ENCODE measurements at regions not wholly inside any gene's neighbourhood (a gene's known extent, or its start where the extent isn't known, plus 50 kb on each side); places are given as distances from the start of the nearest gene placed in this dataset.

DNA sequence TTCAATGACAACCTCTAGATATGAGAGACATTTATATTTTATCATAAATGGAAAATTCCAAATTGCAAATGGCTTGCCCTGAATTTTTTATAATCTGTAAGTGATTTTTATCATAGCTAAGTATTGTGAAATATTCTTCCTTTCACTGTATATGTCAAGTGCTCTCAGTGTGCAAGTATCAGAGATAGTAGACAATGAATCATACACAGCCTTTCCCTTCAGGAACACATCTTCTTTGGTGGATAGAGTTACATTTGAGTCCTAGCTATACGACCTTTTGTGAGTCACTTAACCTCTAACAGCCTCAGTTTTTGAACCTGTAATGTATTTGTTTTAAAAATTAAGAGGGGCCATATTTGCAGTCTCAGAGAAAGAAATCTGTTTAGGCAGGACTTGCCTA lies 350.7 kb upstream of the SEL1L start:
- H3K27ac Mint-ChIP-seq: no peak overlapping the region
- H3K9me3 Mint-ChIP-seq: peaks cover 93% of the 10 kb centered on the region
- H3K9me2 ChIP-seq (ENCODE audit: insufficient read depth): peaks cover 9% of the 10 kb centered on the region; the same call in 1 of the 2 replicates

More for the DNA sequence above, 350.7 kb upstream of the SEL1L start:
- Histone ChIP-seq H3K4me2 (no peak overlapping the region), H4K20me1 (replicated peaks; ENCODE audit: insufficient read depth) (no peaks in the 10 kb centered on the region), H3K4me1 (ENCODE audit: insufficient read depth) (no peaks in the 10 kb centered on the region), H3K79me2 (replicated peaks; ENCODE audit: insufficient read depth) (no peaks in the 10 kb centered on the region), H2AFZ (peak overlapping the region; percentile 66; the same call in 1 of the 2 replicates), H3K36me3 (ENCODE audit: insufficient read depth) (no peaks in the 10 kb centered on the region), H3K27ac (ENCODE audit: low read depth) (no peak overlapping the region), H3K4me3 (no peak overlapping the region), H3K27me3 (ENCODE audit: insufficient read depth) (no peaks in the 10 kb centered on the region), H3F3A (replicated peaks; ENCODE audit: low read depth) (no peaks in the 10 kb centered on the region)
- Mint-ChIP-seq H3K4me1 (no peaks in the 10 kb centered on the region), H3K36me3 (ENCODE audit: low read depth) (peaks cover 6% of the 10 kb centered on the region; the same call in 1 of the 3 replicates), H3K4me3 (no peak overlapping the region), H3K27me3 (ENCODE audit: insufficient read depth, low read depth, poor library complexity) (peaks cover 1% of the 10 kb centered on the region)
- ATAC-seq (no peak), DNase-seq (ENCODE audit: low spot score) (no peak)
- TF ChIP-seq, protein P1, sequence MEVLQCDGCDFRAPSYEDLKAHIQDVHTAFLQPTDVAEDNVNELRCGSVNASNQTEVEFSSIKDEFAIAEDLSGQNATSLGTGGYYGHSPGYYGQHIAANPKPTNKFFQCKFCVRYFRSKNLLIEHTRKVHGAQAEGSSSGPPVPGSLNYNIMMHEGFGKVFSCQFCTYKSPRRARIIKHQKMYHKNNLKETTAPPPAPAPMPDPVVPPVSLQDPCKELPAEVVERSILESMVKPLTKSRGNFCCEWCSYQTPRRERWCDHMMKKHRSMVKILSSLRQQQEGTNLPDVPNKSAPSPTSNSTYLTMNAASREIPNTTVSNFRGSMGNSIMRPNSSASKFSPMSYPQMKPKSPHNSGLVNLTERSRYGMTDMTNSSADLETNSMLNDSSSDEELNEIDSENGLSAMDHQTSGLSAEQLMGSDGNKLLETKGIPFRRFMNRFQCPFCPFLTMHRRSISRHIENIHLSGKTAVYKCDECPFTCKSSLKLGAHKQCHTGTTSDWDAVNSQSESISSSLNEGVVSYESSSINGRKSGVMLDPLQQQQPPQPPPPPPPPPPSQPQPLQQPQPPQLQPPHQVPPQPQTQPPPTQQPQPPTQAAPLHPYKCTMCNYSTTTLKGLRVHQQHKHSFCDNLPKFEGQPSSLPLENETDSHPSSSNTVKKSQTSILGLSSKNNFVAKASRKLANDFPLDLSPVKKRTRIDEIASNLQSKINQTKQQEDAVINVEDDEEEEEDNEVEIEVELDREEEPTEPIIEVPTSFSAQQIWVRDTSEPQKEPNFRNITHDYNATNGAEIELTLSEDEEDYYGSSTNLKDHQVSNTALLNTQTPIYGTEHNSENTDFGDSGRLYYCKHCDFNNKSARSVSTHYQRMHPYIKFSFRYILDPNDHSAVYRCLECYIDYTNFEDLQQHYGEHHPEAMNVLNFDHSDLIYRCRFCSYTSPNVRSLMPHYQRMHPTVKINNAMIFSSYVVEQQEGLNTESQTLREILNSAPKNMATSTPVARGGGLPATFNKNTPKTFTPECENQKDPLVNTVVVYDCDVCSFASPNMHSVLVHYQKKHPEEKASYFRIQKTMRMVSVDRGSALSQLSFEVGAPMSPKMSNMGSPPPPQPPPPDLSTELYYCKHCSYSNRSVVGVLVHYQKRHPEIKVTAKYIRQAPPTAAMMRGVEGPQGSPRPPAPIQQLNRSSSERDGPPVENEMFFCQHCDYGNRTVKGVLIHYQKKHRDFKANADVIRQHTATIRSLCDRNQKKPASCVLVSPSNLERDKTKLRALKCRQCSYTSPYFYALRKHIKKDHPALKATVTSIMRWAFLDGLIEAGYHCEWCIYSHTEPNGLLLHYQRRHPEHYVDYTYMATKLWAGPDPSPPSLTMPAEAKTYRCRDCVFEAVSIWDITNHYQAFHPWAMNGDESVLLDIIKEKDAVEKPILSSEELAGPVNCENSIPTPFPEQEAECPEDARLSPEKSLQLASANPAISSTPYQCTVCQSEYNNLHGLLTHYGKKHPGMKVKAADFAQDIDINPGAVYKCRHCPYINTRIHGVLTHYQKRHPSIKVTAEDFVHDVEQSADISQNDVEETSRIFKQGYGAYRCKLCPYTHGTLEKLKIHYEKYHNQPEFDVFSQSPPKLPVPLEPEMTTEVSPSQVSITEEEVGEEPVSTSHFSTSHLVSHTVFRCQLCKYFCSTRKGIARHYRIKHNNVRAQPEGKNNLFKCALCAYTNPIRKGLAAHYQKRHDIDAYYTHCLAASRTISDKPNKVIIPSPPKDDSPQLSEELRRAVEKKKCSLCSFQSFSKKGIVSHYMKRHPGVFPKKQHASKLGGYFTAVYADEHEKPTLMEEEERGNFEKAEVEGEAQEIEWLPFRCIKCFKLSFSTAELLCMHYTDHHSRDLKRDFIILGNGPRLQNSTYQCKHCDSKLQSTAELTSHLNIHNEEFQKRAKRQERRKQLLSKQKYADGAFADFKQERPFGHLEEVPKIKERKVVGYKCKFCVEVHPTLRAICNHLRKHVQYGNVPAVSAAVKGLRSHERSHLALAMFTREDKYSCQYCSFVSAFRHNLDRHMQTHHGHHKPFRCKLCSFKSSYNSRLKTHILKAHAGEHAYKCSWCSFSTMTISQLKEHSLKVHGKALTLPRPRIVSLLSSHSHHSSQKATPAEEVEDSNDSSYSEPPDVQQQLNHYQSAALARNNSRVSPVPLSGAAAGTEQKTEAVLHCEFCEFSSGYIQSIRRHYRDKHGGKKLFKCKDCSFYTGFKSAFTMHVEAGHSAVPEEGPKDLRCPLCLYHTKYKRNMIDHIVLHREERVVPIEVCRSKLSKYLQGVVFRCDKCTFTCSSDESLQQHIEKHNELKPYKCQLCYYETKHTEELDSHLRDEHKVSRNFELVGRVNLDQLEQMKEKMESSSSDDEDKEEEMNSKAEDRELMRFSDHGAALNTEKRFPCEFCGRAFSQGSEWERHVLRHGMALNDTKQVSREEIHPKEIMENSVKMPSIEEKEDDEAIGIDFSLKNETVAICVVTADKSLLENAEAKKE (CRISPR knock-in tag; IDR thresholded peaks at IDR 0.05): no peak
- TF ChIP-seq EZH2 (IDR thresholded peaks at IDR 0.05; ENCODE audit: low read depth, unreplicated experiment): no peak
- TF ChIP-seq, protein P2, sequence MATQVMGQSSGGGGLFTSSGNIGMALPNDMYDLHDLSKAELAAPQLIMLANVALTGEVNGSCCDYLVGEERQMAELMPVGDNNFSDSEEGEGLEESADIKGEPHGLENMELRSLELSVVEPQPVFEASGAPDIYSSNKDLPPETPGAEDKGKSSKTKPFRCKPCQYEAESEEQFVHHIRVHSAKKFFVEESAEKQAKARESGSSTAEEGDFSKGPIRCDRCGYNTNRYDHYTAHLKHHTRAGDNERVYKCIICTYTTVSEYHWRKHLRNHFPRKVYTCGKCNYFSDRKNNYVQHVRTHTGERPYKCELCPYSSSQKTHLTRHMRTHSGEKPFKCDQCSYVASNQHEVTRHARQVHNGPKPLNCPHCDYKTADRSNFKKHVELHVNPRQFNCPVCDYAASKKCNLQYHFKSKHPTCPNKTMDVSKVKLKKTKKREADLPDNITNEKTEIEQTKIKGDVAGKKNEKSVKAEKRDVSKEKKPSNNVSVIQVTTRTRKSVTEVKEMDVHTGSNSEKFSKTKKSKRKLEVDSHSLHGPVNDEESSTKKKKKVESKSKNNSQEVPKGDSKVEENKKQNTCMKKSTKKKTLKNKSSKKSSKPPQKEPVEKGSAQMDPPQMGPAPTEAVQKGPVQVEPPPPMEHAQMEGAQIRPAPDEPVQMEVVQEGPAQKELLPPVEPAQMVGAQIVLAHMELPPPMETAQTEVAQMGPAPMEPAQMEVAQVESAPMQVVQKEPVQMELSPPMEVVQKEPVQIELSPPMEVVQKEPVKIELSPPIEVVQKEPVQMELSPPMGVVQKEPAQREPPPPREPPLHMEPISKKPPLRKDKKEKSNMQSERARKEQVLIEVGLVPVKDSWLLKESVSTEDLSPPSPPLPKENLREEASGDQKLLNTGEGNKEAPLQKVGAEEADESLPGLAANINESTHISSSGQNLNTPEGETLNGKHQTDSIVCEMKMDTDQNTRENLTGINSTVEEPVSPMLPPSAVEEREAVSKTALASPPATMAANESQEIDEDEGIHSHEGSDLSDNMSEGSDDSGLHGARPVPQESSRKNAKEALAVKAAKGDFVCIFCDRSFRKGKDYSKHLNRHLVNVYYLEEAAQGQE (IDR thresholded peaks at IDR 0.05; ENCODE audit: unreplicated experiment): no peak
- TF ChIP-seq, protein P3, sequence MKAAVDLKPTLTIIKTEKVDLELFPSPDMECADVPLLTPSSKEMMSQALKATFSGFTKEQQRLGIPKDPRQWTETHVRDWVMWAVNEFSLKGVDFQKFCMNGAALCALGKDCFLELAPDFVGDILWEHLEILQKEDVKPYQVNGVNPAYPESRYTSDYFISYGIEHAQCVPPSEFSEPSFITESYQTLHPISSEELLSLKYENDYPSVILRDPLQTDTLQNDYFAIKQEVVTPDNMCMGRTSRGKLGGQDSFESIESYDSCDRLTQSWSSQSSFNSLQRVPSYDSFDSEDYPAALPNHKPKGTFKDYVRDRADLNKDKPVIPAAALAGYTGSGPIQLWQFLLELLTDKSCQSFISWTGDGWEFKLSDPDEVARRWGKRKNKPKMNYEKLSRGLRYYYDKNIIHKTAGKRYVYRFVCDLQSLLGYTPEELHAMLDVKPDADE (IDR thresholded peaks at IDR 0.05): no peak
- no peak for TF ChIP-seq ZNF331 (CRISPR knock-in tag; IDR thresholded peaks at IDR 0.05; ENCODE audit: low read depth)
- TF ChIP-seq CREB1 (CRISPR knock-in tag; IDR thresholded peaks at IDR 0.05; ENCODE audit: low read depth): no peak
- no peak for TF ChIP-seq EZH2phosphoT487 (IDR thresholded peaks at IDR 0.05; ENCODE audit: unreplicated experiment)
- TF ChIP-seq STAT1 (IDR thresholded peaks at IDR 0.05; ENCODE audit: unreplicated experiment): no peak
- TF ChIP-seq POLR2AphosphoS5 (IDR thresholded peaks at IDR 0.05; ENCODE audit: low read depth): no peak
- TF ChIP-seq, protein P4, sequence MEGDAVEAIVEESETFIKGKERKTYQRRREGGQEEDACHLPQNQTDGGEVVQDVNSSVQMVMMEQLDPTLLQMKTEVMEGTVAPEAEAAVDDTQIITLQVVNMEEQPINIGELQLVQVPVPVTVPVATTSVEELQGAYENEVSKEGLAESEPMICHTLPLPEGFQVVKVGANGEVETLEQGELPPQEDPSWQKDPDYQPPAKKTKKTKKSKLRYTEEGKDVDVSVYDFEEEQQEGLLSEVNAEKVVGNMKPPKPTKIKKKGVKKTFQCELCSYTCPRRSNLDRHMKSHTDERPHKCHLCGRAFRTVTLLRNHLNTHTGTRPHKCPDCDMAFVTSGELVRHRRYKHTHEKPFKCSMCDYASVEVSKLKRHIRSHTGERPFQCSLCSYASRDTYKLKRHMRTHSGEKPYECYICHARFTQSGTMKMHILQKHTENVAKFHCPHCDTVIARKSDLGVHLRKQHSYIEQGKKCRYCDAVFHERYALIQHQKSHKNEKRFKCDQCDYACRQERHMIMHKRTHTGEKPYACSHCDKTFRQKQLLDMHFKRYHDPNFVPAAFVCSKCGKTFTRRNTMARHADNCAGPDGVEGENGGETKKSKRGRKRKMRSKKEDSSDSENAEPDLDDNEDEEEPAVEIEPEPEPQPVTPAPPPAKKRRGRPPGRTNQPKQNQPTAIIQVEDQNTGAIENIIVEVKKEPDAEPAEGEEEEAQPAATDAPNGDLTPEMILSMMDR (conservative IDR thresholded peaks at IDR 0.05; ENCODE audit: low read depth in 2 of 2): no peak
- no peak for TF ChIP-seq ZNF114 (CRISPR knock-in tag; IDR thresholded peaks at IDR 0.05)
- TF ChIP-seq NANOG (IDR thresholded peaks at IDR 0.05; ENCODE audit: borderline replicate concordance): no peak
- no peak for TF ChIP-seq JUNB (IDR thresholded peaks at IDR 0.05; ENCODE audit: unreplicated experiment)

Measured in GM23338 (cell line).